Fibroblast of skin of abdomen (primary cell): ENCODE measurements at regions not wholly inside any gene's neighbourhood (a gene's known extent, or its start where the extent isn't known, plus 50 kb on each side); places are given as distances from the start of the nearest gene placed in this dataset.
"Not testable (repeated sequence)": the region's sequence is repeated elsewhere in the genome, so short reads cannot be mapped to it uniquely, and the experiment has no call there.

Experiments used
- DNase-seq: peaks from one replicate; pipeline ENCODE4 v3.0.0-alpha.2; 2013

GRCh38 chr5:78726571-78726970 is 78.0 kb upstream of the LHFPL2 start:
- DNase-seq, result peak; percentile 82

DNA sequence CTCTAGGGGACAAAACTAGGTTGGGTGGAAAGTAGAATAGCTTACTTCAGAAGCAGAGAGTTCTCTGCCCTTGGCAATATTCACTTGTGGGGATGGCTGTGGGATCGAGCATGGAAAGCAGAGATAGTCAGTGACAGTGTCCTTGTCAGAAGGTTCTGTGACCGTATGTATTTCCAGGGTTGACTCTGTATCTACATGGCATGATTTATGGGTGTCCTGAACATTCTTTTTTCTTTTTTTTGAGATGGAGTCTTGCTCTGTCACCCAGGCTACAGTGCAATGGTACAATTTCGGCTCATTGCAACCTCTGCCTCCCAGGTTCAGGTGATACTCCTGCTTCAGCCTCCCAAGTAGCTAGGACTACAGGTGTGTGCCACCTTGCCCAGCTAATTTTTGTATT is 77.4 kb upstream of the LHFPL2 start:
- DNase-seq, result no peak

DNA sequence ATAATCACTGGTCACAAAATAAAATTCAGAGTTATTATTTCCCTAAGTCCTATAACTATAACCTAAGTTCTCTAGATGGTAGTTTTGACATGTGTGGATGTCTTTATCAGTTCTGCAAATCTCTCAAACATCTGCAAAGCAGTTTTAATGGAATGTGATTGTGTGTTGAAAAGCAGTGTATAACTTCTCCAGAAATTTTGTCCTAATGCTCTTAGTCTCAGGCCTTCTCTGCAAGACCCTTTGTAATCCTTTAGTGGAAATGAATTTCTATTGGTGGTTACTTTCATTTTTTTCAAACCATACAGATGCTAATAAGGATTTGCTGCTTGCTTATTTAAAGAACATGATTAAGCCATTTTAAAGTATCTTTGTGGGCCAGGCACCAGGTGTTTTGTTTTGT is 75.5 kb upstream of the LHFPL2 start:
- DNase-seq, result no peak

DNA sequence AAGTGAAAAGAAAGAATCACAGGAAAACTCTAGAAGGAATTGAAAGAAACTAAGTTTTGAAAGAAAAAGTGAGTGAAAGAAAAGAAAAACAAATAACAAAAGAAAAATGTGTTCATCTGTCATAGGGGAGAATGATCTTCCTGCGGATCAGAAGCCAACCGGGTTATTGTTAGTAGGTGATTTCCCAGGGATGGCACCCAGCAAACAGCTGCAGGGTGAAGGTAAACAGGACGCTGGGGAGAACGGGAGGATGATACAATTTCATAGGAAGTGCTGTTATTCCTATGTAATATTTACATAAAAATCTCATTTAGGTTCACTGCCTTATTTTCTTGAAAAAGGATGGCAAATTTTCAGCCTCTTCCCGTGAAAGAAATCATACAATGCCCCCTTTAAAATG is 72.4 kb upstream of the LHFPL2 start:
- DNase-seq, result no peak

GRCh38 chr5:78720227-78720985 is 71.8 kb upstream of the LHFPL2 start:
- no peak for DNase-seq

GRCh38 chr5:78719504-78720219 is 71.1 kb upstream of the LHFPL2 start:
- DNase-seq, result no peak

DNA sequence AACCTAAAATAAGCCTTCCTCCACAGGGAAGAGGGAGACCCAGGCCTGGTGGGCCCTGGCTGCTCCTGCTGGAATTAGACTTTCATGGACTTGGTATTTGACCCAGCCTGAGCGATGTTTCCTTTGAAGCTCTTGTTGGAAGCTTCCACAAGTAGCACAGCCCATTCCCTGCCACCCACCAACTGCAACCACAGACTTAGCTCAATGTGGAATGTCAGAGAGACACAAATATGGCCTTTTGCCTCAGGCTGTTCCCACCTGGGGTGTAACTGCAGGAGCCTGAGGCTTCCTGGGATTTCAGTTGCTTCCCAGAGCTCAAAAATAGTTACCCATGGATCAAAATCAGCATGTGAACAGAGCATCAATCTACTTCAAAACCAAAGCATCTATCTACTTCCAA is 70.3 kb upstream of the LHFPL2 start:
- DNase-seq, result no peak

DNA sequence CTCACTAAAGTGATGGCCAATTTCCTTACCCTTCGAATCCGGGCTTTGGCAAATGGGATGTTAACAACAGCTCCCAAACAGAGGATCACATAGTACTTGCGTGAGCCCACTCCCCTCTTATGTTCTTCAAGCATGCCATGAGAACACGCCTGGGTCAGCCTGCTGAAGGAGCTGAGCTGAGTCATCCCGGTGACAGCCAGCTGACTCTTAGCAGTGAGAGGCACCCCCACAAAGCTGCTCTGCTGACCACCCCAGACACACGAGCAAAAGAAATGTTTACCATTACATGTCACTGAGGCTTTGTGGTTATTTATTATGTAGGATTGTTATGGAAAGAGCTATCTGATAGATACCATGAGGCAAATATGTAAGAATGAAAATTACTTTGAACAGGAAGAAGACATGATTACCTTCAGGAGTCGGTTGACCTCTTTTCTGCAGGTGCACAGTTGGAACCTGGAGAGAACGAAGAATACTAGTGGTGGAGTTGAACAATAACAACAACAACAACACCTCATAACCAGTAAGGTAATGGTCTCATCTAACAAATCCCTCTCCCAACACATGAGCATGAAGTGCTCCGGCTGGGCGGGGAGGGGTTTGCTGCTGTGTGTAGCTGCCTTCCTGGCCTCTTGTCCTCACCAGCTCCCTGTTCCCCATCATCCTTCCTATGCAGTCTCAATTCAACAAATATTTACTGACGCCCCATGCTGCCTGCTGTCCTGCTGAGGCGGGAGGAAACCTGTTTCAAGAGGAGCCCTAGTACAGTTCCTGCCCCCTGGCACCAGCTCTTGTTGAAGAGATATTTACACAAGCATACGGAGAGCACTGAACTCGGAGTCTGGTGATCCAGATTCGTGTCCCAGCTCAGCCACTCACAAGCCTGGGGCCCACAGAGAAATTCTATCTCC is 69.4 kb upstream of the LHFPL2 start:
- peak; percentile 37 for DNase-seq

DNA sequence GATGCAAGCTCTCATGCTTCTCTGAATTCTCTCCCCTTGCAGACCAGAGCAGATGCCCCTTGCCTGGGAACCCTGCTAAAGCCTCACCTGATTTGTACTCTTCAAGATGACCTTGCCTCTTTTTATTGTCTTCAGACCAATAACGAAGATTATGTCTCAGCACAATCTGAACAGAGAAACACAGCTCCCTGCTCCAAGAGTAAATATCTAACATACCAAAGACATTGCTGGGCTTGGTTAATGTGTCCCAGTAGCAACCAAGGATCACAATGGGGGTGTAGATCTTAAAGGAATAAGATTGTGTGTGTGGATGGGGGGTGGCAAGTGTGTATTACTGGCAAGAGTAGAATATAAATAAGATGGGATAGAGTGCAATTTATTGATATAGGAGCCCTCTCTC is 67.6 kb upstream of the LHFPL2 start:
- DNase-seq, result peak; percentile 67

GRCh38 chr5:78715351-78715750 is 66.8 kb upstream of the LHFPL2 start:
- DNase-seq, result not testable (repeated sequence)

- not testable (repeated sequence) for DNase-seq
Observed at GRCh38 chr5:78711670-78712069, 63.1 kb upstream of the LHFPL2 start.

DNA sequence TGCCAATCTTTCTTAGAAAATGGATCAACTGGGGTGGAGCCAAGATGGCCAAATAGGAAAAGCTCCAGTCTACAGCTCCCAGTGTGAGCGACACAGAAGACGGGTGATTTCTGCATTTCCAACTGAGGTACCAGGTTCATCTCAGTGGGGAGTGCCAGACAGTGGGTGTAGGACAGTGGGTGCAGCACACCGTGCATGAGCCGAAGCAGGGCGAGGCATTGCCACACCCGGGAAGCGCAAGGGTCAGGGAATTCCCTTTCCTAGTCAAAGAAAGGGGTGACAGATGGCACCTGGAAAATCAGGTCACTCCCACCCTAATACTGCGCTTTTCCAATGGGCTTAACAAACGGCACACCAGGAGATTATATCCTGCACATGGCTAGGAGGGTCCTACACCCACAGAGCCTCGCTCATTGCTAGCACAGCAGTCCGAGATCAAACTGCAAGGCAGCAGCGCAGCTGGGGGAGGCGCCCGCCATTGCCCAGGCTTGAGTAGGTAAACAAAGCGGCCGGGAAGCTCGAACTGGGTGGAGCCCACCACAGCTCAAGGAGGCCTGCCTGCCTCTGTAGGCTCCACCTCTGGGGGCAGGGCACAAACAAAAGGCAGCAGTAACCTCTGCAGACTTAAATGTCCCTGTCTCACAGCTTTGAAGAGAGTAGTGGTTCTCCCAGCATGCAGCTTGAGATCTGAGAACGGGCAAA is 61.3 kb upstream of the LHFPL2 start:
- not testable (repeated sequence) for DNase-seq

GRCh38 chr5:78706825-78707224 is 58.3 kb upstream of the LHFPL2 start:
- DNase-seq, result no peak

DNA sequence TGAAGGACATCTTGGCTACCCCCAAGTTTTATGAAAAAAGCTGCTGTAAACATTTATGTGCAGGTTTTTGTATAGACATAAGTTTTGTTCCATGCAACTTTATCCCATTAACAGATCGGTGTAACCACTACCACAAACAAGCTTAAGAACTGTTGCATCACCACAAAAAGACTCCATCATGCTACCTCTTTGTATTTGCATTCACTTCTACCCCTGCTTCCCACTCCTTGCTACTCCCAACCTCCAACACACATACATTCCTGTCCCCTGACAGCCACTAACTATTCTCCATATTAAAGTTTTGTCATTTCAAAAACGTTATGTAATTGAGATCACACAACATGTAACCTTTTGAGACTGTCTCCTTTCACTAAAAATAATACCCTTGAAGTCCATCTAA is 57.8 kb upstream of the LHFPL2 start:
- DNase-seq, result no peak

- no peak for DNase-seq
Observed at GRCh38 chr5:78705826-78706225, 57.3 kb upstream of the LHFPL2 start.

DNA sequence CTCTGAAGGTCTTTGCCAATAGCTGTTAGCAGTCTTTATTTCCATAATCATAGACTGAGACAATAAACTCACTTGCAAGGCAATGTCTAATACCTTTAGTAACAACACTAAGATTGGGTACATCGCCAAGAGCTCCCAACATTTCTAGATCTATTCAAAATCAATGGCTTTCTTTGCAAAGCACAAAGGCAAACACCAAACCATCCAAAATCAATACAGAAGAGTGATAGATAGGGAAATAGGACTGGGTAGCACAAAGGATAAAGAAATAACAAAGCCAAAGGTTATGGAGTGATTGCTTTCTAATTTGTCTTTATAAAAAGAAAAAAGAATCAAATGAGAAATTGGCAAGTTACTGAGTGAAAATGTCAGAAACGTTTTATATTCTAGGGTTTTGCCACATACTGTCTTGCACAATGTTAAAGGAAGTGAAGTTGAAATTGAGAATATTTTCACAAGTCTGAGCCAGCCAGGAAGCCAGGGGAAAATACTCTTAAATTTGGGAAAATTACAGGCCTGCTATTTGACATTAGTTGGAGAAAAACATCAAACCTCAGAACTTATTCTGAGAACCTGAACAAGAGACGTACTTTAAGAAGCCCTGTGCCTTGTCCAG is 53.3 kb upstream of the LHFPL2 start:
- DNase-seq, result no peak

DNA sequence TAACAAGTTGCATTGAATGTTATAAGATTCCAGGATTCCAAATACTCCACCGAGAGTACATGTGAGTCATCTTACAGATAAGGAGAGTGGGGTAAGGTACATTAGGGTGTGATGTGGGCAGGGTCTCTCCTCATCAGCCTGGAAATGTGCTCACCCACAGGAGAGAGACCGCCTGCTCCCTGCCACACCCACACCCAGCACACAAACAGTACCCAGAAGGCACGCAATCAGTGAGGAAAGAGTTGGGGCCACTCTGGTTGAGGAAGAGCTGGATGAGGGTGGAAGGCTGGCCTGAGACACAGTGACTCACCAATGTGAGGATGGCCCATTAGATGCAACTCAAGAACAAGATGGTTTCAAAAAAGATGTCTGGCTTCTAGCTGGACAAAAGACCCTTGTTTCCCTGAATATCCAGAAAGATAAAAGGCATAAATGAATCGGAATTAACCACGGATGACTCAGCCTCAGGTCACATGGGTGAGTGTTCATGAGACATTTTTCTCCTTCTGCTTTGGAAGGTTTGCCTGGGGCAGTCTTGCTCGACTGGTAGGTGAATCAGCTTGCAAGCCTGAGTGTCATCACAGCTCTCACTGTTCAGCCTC is 51.1 kb upstream of the LHFPL2 start:
- peak; percentile 86 for DNase-seq

DNA sequence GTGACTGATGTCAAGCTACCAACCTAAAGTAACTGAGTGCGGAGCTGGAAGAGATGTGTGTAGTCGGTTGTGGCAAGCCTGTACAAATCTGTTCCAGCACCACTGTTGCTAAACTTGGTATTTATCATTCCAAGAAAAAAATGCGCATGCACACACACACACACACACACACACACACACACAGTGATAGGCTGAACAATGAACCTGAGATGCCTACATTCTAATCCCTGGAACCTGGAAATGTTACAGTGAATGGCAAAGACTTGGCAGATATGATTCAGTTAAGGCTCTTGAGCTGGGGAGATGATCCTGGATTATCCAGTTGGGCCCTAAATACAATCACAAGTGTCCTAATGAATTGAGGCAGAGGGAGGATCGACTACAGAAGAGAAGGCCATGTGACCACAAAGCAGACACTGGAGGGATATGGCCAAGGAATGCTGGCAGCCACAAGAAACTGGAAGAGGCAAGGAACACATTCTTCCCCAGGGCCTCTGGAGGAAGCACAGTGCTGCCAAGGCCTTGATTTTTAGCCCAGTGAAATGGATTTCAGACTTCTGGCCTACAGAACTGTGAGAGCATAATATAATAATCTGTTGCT is 49.7 kb upstream of the LHFPL2 start:
- peak; percentile 62 for DNase-seq
